ENCODE measurements at regions not wholly inside any gene's neighbourhood (a gene's known extent, or its start where the extent isn't known, plus 50 kb on each side); places are given as distances from the start of the nearest gene placed in this dataset.

DNA sequence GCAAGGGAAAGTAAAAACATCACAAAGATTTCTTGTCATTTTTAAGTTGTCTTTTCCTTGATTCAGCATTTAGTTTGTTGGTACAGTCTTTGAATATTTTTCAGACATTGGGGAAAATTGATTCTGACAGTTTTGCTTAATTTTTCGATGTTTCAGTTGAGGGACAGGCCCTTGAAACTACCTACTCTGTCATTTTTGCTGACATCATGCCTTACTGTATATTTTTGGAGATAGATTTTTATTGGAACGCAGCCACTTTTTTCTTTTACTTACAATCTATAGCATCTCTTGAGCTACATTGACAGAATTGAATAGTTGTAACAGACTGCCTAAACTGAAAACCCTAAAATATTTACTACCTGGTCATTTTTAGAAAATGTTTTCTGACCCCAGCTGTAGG is 297.1 kb upstream of the KIF2B start:
- FAIRE-seq (no peak), DNase-seq (ENCODE audit: insufficient read length, low spot score) (no peak)
- TF ChIP-seq, protein P1, sequence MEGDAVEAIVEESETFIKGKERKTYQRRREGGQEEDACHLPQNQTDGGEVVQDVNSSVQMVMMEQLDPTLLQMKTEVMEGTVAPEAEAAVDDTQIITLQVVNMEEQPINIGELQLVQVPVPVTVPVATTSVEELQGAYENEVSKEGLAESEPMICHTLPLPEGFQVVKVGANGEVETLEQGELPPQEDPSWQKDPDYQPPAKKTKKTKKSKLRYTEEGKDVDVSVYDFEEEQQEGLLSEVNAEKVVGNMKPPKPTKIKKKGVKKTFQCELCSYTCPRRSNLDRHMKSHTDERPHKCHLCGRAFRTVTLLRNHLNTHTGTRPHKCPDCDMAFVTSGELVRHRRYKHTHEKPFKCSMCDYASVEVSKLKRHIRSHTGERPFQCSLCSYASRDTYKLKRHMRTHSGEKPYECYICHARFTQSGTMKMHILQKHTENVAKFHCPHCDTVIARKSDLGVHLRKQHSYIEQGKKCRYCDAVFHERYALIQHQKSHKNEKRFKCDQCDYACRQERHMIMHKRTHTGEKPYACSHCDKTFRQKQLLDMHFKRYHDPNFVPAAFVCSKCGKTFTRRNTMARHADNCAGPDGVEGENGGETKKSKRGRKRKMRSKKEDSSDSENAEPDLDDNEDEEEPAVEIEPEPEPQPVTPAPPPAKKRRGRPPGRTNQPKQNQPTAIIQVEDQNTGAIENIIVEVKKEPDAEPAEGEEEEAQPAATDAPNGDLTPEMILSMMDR (IDR thresholded peaks at IDR 0.05; ENCODE audit: insufficient read depth, missing control alignments): no peak

DNA sequence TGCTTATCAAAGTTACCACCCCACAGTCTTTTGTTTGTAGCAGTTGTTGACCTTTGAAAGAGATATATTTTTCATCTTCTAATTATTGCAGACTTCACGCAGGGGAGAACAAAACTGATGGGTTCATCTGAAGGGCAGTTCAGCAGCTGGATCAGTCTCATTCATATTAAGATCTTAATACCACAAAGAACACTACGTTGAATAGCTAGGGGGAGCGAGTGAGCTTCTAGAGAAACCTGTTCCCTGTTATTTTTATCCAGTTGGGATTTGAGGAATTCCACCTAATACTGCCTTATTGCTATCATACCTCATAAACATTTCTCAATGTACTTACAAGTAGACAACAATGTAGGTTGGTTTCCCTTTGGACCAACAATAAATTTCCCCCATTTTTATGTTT is 306.1 kb upstream of the KIF2B start:
- no peak for DNase-seq (ENCODE audit: insufficient read length, low spot score)
- TF ChIP-seq, protein P1 (IDR thresholded peaks at IDR 0.05; ENCODE audit: insufficient read depth, missing control alignments): peak; percentile 40

DNA sequence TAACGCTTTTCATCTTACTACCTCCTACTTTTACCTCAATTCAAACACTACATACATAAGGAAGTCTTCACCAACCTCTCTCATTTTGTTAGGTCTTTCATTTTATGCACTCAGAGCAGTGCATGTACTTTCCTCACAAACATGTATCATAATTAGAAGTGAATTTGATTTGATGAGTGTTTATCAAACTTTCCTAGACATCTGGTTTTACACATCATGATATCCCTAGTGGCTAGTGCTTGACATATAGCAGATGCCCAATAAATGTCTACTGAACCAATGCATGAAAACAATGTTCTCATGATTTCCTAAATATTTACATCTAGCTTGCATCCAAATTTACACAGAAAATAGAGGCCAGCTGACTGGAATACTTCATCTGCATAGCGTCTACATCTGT is 323.4 kb upstream of the KIF2B start:
- TF ChIP-seq, protein P1 (IDR thresholded peaks at IDR 0.05; ENCODE audit: insufficient read depth, missing control alignments): no peak
- FAIRE-seq: no peak
- DNase-seq (ENCODE audit: insufficient read length, low spot score): no peak

More for the DNA sequence above, 306.1 kb upstream of the KIF2B start:
- FAIRE-seq: no peak

DNA sequence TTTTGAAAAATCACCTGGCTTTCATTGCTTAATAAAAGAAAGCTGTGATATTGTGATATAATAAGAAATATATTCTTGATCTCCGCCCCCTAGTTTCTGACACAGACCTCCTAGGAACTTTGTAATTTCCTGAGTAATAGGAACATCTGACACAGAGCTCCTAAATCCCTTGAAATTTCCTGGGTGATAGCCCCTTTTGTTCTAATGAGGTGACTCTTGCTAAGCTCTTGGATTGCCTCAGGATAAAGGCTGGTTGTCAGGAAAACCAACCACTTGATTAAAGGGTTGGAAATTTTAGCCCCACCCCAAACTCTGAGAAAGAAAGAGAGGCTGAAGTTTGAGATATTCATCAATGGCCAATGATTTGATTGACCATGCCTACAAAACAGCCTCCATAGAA is 326.4 kb upstream of the KIF2B start:
- TF ChIP-seq, protein P1 (IDR thresholded peaks at IDR 0.05; ENCODE audit: insufficient read depth, missing control alignments): no peak
- FAIRE-seq (no peak), DNase-seq (ENCODE audit: insufficient read length, low spot score) (no peak)

DNA sequence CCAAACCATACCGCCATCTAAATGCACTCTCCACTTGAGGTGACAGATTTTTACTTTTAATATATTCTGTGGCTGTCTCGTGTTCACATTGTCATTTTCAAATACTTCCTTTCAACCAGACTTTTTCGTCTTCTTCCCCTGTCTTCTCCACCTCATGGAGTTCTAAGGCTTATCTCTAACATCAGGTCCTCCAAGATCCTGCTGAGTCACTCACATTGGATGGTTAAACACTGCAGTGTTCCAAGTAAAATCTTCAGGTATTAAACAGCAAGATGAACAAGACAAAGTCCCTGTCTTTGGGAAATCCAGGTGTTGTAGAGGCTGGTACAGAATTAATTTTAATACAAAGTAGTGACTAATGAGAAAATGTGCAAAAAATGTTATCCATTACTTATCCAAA is 330.2 kb upstream of the KIF2B start:
- TF ChIP-seq, protein P1 (IDR thresholded peaks at IDR 0.05; ENCODE audit: insufficient read depth, missing control alignments): no peak
- no peak for DNase-seq (ENCODE audit: insufficient read length, low spot score)
- FAIRE-seq: no peak

DNA sequence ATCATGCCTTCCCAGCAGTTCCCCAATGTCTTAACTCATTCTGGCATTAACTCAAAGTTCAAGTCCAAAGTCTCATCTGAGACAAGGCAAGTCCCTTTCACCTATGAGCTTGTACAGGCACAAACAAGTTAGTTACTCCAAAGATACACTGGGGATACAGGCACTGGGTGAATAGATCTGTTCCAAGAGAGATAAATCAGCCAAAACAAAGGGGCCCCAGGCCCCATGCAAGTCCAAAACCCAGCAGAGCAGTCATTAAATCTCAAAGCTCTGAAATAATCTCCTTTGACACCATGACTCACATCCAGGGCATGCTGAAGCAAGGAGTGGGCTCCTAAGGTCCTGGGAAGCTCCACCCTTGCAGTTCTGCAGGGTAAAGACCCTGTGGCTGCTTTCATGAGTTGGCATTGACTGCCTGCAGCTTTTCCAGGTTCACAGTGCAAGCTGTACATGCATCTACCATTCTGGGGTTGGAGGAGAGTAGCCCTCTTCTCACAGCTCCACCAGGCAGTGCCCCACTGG is 332.2 kb upstream of the KIF2B start:
- TF ChIP-seq, protein P1 (IDR thresholded peaks at IDR 0.05; ENCODE audit: insufficient read depth, missing control alignments): no peak
- FAIRE-seq (no peak), DNase-seq (ENCODE audit: insufficient read length, low spot score) (no peak)

DNA sequence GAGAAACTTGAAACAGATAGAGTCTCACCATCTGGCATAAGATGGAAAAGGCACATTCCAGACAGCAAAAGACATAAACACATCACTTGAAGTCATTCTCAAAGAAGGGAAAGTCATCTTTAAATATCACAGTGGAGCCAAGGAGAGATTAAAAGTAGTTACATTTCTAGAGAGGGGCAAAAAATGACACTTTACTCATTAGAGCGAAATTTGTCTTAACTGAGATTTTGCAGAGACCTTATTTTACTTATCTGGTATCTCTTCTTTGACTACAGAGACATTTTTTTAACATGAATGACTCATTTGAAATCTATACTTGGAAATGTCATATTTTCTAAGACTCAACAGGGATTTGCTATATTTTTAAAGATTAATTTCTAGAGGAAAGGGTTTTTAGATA is 339.0 kb upstream of the KIF2B start:
- FAIRE-seq (no peak), DNase-seq (ENCODE audit: insufficient read length, low spot score) (no peak)
- TF ChIP-seq, protein P1 (IDR thresholded peaks at IDR 0.05; ENCODE audit: insufficient read depth, missing control alignments): no peak
